Activated CD4-positive, CD25-positive, alpha-beta regulatory T cell treated with anti-CD3 and anti-CD28 coated beads, Interleukin-2, amount 50 U/mL, for 72 hours (primary cell): ENCODE measurements at regions not wholly inside any gene's neighbourhood (a gene's known extent, or its start where the extent isn't known, plus 50 kb on each side); places are given as distances from the start of the nearest gene placed in this dataset.
"Not testable (repeated sequence)": the region's sequence is repeated elsewhere in the genome, so short reads cannot be mapped to it uniquely, and the experiment has no call there.

Experiments
- DNase-seq: peaks from one replicate; pipeline ENCODE4 v3.0.0; 2021

DNA sequence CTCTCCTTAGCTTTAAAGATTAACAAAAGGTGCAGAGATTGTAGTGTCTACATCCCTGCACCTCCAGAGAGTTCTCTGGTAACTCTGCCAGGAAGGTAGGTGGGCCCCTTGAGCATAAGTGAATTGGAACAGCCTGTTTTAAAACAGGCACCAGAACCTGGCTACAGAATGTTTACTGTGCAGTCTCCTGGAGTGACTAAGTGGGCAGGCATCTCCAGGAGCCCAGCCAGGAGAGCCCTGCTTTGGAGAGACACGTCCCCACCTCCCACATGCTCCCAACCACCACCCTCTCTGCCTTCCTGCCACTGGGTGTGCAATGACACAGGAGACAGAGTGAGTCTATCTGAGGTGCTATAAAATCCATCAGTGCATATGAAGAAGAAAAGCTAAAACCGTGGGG lies 110.3 kb upstream of the EYA4 start:
- no peak for DNase-seq

DNA sequence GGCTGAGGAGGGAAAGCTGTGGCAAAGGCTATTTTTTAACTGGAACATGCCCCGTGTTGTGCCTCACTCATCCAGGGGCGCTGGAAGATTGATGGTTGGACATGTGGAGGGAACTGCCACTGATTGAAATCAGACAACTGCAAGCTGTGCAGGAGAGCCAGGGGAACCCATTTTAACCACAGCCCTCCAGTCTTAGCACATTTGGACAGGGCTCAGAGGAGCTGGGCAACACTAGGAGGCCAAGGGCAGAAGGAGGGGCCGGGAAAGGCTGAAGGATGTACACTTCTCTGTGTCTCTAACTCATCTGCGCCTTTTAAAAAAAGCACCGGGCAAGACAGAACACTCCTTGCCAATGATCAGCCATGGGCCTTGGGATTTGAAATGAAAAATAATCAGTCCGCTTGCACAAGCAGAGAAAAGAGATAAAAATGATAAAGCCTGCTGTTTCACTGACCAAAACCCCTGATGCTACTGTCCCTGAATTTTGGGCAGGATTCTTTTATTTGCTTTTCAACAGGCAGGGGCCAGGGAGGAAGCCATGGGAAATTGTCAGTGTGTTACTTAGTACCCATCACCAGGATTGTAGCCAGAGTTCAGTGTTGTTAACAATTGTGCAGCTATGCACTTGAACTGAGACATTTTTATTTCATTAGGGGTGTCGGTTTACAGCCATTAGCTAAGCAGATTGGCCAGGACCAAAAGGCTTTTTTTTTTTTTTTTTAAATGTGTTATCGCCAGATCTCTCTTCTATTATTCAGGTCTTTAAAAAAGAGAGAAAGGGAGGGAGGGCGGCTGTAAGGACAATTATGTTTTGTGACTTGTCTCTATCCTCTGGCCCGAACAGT lies 109.3 kb upstream of the EYA4 start:
- DNase-seq: no peak

DNA sequence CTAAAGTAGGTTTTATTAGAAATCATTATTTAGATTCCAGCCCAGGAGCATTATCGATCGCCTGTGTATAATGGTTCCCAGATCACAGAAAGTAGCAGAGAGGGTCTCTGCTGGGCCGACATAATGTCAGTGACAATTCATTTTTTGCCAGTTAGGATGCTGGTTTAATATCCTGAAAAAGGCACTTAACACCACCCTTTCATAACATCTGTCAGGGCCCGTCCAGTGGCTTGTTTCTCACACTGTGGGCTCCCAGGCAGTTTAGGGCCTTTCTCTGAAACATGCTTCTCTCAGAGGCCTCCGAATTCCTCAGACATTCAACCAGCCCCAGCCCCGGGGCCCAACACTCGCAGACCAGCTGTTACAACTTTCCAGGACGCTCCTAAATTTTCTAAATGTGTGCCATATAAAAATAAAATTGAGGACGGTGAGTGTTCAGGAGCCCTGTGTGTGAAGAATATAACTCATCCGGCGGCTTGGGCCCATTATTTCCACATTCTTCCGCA lies 108.6 kb upstream of the EYA4 start:
- DNase-seq: no peak

DNA sequence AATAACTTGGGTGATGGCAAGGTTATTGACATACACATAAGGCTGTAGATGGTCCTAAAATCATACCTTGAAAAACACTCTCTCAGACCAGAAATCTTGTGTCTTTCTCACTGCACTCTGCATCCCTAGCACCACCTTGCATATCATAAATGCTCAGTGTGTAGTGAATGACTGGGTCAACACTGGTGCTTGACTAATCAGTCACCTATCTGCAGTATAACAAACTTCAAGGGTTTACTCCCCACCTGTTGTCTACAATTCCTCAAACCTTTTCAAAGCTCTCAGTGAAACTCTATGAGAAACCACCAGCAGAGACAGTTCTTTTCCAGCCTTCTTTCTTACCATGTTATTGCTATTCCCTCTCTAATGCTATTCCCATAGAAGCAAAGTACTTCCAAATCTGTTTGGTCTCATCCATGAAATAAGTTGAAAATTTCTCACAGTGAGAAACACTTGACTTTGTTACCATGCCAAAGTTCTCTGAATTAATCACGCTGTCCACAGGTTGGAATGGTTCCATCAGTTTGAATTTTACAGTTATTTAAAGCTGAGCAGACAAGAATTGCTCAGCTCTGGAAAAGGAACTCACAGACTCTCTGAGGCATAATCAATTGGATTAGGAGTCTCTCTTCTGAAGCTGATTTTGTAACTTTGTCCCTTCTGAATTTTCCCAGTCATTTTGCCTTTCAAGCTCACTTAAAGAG lies 104.8 kb upstream of the EYA4 start:
- no peak for DNase-seq

DNA sequence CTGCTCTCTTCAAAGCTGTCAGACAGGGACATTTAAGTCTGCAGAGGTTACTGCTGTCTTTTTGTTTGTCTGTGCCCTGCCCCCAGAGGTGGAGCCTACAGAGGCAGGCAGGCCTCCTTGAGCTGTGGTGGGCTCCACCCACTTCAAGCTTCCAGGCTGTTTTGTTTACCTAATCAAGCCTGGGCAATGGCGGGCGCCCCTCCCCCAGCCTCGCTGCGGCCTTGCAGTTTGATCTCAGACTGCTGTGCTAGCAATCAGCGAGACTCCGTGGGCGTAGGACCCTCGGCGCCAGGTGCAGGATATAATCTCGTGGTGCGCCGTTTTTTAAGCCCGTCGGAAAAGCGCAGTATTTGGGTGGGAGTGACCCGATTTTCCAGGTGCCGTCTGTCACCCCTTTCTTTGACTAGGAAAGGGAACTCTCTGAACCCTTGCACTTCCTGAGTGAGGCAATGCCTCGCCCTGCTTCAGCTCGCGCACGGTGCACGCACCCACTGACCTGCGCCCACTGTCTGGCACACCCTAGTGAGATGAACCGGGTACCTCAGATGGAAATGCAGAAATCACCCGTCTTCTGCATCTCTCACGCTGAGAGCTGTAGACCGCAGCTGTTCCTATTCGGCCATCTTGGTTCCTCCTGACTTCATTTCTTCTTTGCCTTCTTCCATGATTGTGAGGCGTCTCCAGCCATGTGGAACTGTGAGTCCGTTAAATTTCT lies 93.5 kb upstream of the EYA4 start:
- not testable (repeated sequence) for DNase-seq

DNA sequence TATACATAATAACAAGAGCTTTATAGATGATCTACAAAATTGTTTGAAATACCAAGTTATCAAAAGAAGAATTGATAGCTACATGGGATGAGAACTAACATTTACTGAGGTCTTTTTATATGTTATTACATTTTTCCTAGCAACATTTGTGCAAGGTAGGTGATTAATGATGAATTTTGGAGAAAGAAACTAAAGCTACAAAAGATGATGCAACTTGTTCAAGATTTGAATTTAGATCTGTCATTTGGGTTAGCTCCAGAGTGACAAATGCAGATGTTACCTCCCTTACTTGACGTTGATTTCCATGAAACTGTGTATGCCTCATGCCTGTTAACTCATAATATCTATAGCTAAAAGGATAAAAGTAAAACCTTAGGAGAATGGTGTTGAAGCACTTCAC lies 84.5 kb upstream of the EYA4 start:
- DNase-seq: no peak

DNA sequence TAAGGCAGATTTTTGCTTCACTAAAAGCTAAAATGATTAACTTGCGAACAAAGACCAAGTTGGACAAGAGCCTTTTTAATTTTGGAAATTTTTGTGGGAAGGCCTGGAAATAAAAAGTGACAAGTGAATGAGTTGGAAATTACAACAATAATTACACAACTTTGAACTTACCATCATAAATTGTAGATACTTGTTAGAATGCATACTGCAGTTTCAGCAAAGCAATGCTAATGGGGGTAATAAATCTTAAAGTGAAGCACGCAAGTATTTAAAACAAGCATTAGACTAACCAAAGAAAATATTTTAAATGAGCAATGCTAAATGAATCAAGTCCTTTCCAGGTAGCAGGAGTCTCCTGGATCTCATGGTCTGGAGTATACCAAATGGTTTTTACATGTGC lies 83.2 kb upstream of the EYA4 start:
- no peak for DNase-seq

DNA sequence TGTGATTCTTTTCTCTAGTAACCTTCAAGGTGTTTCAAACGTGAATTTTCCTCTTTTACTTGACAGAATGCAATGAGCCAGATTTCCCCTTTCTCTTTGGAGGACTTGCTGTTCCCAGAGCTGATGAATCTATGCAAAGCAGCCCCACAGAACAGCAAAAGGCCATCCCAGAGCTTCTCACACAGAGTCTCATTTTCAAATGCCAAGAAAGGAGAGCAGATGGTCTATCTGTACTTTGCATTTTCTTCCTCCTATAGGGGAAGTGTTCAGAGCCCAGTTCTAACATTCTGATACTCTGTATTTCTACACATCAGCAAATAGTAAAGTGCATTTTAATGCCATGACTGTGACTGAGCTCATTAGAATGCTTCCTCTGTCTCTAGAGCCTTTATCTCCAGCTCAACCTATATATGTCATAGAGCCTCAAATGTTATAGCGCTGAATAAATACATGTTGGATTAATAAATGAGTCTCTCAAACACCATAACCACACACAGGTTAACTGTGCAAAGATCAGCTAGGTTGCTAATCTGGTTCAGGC lies 81.8 kb upstream of the EYA4 start:
- no peak for DNase-seq

DNA sequence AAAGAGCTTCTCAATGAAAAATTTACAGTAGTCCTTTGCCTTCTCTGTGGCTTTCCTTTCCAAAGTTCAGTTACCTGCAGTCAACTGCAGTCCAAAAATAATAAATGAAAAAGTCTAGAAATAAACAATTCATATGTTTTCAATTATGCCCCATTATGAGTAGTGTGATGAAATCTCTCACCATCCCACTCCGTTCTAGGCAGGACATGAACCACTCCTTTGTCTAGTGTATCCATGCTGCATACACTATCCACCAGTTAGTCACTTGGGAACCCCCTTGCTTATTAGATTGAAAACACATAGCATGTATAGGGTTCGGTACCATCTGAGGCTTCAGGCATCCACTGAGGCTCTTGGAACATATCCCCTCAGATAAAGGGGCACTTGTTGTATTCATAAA lies 80.6 kb upstream of the EYA4 start:
- DNase-seq: no peak

DNA sequence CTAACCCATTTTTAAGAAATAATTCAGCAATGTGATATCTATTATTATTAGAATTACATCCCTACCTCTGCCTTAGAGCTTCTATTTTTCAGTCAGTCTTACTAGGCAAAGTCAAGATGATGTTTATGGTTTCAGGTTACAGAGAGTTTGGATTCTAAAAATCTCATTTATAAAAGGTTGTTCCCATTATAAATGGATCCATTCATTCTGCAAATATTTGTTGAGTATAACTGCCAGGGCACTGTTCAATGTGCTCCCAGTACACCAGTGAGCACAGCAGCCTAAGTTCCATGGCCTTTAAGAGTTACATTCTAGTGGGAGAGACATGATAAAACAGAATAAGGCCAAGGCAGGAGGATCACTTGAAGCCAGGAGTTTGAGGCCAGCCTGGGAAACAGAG lies 75.9 kb upstream of the EYA4 start:
- no peak for DNase-seq

DNA sequence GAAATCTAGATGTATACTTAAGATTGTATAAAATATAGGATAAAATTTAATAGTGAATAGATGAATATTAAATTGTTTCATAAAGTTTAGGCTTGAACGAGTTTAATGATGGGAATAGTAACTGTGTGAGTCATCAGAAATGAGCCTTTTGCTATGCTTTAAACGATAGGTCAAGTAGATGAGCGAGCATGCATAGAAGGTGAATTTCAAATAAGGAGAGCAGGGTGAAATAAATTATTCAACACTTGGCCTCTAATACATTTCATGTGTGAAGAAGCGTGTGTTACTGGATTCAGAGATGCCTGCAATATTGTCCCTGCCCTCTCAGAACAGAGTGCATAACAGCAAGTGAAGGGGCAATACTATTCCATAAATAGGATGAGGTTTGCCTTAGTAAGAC lies 74.4 kb upstream of the EYA4 start:
- DNase-seq: no peak

DNA sequence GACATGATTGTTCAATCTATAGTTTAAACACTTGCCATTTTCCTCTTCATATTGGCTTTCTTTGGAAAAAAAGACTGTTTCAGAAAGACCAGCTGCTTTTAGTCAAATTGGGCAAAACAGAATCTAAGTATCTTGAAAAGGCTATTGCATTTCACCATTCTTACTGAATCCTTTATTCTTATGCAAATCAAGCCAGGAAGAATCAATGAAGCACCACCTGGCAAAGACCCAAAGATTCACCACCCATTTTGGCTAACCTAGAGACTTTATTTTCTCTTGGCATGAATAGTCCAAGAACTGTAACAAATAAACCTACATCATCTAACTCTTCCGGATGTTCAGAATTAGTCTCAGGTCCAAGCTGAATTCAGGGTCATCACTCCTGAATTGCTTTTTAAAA lies 71.3 kb upstream of the EYA4 start:
- DNase-seq: no peak

DNA sequence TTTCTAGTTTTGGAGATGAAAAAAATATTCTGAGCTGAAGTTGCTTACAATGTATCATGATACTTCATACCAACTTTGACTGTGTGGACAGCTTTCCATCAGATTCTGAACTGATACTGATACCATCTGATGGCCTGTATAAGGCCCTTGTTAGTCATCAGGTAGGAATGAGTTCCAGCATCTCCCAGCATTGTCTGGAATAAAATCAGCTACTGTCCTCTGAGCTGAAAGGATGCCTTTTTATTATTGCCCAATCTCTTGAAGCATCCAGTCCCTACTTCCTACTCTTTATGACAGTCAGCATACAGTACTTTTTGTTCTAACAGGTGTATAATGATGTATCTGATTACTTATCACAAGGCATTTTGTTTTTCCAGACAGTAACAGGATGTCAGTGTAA lies 70.6 kb upstream of the EYA4 start:
- DNase-seq: no peak

DNA sequence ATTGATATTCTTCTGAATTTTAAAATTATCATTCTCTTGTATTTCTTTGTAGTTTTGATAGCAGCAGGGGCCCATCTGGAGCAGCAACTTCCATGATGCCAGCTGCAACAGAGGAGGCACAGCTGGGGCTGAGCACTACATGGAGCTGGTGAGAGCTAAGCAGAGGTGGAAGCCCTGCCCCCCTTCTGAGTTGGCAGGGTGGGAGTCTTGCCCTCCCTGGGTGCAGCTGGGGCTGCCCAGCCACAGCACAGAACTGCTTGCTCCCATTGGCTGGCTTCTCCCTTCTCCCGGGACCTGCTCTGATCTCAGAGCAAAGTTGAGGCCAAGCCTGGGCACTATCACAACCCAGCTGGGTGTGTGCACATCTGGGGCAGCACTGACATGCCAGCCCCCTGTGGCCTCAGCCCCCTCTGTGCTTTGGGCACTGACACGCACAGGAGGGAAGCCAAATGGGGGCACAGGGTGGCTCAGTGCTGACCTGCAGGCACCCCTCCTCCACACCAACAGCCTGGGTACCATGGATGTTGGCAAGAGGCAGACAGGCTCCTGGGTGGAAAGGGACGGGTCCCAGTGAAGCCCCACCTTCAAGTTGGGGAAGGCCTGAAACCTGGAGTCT lies 69.1 kb upstream of the EYA4 start:
- DNase-seq: no peak

DNA sequence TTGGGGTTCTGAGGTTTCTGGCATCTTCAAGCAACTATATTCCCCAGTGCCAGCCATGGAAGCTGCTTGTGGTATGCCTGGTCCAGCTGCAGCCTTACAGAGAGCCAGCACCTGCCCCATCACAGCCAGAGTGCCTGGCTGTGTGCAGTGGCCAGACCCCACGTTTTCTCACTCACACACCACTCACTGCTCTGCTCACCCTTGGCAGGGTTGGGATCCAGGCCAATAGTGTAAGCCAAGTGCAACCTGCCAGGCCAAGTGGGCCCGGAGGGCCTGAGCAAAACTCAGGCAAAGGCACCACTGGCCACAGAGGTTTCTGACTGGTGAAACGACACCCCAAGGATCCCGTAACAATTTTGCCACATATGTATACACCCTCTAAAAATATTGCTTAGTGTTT lies 67.9 kb upstream of the EYA4 start:
- no peak for DNase-seq

DNA sequence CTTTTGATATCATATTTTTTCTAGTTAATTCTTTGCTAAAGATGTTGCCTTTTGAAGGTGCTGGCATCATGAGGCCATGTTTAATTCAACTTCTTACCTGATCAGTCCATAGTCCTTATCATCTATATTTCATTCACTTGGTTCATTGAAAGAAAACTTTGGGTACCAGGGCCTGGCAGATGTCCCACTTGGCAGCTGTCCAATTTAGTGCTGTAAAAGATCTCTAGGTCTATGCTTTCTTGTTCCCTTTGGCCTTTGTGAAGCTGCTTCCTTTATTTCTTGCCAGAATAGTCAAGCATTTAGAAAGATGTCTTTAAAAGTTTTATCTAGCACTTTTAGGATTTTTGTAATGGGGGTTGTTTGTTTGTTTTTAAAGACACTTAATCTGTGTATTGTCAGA lies 61.7 kb upstream of the EYA4 start:
- DNase-seq: no peak

DNA sequence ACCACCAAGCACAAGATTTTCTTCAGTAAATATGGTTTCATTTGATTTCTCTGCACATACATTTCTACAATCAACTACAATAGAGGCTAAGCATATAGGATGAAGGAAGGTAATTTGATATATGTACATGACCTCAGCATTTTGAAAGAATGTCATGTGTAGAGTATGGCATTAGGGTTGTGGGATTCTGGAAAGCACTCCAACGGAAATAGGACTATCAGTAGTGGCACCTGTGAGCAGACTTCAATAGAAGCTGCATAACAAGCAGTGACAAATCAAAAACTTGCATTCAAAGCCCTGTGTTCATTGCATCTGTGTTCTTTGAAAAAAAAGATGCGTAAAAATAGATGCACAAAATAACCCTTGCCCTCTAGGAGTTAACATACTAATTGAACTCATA lies 57.5 kb upstream of the EYA4 start:
- DNase-seq: no peak

DNA sequence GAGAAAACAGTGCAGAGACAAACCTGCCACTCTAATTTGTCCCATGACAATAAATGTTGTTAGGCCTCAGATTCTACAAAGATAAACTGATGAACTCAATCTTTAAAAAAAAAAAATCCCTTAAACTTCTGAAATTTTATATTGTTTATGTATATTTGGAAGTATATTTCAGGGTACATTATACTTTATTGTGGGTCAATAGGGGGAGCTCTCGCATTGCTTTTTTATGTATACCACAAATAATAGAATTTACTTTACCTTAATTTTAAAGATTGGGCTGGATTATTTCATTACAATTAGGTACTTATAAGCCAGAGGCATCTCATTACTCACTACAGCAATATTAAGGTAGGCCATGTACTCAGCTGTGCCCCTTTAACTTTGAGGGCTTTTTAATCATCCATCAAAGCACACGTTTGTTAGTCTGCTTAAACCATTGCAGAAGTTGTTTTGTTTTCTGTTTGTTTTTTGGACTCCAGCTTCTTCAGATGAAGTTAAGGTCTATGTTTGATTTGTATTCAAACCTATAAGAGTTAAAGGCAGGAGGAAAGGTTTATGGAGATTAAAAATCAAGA lies 56.3 kb upstream of the EYA4 start:
- no peak for DNase-seq

DNA sequence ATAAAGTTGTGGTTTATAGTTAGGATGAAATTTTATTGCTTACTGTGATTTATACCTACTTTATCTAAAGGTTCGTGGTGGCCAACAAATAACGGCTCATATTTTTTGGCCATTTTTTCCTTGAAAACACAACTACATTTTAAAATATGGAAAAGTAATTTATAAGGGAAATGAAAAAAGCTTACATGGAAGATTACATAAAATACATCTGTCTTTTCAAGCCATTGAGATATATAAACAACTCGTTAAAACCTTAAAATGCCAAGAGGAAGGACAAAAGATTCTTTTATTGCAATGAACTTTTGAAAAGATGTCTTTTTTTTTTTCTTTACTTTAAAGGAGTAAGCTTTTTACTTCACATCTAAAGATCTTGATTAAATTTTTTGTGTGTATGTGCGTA lies 55.4 kb upstream of the EYA4 start:
- no peak for DNase-seq

DNA sequence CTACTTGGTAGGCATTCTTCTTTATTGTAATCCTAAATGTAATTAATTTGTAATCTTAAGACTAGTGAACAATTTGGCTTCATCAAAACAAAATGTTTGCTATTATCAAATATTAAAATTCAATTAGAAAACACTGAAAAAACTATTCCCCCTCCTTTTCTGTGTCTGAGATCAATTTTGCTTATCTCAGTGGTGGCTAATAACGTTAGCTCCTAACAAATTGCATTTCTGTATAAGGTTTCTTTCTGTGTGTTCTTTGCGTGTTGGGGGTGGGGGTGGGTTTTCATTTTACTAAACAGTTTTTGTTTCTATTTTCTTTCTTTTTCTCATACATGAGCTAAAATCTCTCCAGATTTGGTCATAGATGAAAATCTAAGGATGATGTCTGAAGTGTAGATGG lies 54.0 kb upstream of the EYA4 start:
- DNase-seq: no peak

DNA sequence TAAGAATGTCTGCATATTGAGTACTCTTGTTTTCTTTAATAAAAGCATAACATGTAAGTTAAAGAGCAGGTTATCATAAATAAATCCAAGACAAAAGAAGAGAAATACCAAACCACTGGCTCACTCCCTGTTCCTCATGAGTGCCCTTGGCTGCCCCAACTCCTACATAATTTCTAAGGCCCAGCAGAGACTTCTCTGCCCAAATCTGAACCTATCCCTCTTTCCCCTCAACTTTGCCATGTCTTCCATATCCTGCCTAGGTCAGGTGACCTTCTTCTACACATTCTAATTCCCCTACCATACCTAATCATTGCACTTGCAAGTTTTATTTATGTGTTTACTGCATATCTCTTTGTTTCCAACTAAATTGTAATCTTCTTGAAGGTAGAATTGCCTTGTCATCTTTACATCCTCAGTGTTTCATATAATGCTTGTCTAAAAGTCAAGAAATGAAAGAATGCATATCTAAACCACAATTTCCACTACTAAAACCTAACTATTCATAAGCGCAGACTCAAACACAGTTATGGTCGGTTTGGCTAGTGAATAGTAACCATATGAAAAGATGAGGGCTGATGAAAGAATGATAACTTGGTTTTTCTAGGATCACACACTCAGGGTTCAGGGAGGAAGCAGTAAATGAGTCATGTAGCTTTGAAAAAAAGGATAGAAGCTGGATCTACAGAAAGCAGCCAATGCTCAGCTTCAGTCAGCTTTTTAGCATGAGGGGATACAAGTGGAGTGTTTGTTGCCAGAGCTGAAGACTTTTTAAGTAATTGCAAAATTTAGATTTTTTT lies 53.3 kb upstream of the EYA4 start:
- DNase-seq: no peak

DNA sequence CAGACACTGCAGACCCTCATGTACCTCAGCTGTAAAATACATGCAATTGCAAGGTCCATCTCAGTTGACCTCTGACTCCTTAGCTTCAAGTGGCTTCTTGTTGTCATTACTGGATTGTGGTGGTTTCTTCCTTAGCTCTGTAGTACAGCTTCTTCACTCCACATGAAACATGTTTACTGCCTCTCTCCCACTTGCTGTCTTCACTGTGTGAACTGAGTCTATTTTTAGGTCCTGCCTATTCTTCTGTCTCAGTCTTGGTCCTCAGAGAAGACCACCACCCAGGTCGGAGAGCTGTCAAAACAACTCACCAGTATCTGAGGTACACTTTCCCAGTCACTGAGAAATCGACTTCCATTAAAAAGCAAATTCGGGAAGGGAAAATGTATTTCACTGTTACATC lies 50.2 kb upstream of the EYA4 start:
- no peak for DNase-seq
